ENCODE measurements at regions not wholly inside any gene's neighbourhood (a gene's known extent, or its start where the extent isn't known, plus 50 kb on each side); places are given as distances from the start of the nearest gene placed in this dataset.
"Not testable (repeated sequence)": the region's sequence is repeated elsewhere in the genome, so short reads cannot be mapped to it uniquely, and the experiment has no call there.

DNA sequence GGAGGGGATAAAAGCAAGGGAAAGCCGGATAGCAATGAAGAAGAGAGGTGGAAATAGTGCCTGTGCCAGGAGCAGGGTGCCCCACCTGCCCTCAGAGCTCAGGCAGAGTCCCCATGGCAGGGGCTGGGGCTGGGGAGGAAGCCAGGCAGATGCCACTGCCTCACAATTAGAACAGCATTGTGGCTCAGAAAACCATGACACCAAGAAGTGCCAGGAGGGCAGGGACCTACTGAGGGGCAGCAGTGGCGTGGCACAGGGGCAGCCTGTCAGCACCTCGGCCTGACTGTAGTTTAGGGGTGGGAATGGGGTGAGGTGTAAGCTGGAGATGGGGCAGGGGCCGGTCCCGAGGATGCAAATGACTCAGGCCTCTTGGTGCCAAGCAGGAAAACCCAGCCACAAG, 532.1 kb upstream of the B3GAT1 start:
- DNase-seq (ENCODE audit: low read depth) = no peak

- no peak for DNase-seq (ENCODE audit: low read depth)
These were observed 531.5 kb upstream of the B3GAT1 start for GRCh38 chr11:134943544-134943943.

GRCh38 chr11:134942681-134943080, 530.6 kb upstream of the B3GAT1 start:
- DNase-seq (ENCODE audit: low read depth) = no peak

DNA sequence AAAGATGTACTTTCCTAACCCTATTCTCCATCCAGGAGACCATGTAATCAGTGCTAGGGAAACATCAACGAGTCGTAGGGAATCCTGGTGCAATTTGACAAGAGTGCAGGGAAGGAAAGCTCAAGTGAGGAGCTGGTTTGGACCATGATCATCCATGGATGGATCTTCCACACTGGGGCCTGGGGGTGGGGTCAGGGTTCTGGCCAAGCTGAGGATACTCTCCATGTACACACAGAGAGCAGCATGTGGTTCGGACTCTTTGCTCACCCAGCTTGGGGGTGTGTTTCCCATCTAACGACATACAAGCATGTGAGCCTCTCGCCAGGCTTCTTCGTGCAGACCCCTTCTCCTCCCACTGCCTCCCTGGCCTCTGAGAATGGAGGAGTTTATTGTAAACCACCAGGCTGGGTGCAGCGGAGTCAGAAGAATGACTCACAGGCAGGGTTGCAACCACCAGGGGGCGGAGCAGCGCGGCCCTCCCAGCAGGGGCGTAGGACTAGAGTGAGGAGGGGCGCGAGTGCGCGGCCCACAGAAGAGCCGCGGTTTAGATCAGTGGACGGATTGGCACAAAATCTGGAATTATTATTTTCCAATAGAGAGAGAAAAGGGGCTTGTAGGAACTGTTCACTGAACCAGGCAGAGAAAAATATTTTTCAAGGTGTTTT, 530.0 kb upstream of the B3GAT1 start:
- not testable (repeated sequence) for DNase-seq (ENCODE audit: low read depth)

- DNase-seq (ENCODE audit: low read depth) = no peak
These were observed 529.3 kb upstream of the B3GAT1 start for GRCh38 chr11:134941326-134941725.

DNA sequence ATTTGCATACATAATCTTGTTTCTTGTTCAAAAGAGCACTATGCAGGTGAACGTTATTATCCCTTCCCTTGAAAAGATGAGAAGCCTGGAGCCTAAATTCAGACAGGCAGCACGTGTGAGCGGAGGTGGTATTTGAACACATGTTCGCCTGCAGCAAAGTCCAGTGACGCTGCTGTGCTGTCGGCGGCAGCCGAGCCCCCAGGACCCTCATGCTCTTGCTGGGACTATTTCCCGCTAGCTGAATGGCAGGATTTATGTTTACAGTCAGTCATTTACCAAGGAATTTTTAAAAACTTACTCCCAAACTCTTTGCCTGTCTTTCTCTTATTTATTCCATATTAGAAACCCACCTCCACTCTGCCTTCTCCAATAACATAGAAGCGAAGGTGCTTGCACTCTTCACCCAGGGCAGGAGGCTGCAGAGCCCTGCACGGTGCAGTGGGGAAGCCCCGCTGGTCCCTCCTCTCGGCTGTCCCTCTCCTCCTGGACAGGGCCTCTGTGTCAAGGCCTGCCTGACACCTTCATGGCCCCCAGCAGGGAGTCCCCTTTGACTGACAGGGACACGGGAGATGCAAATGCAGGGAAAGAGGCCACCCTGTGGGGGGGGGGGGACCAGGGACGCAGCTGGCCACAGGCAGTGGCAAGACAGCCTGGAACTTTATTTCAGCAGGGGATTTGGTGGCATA, 528.5 kb upstream of the B3GAT1 start:
- no peak for DNase-seq (ENCODE audit: low read depth)

DNA sequence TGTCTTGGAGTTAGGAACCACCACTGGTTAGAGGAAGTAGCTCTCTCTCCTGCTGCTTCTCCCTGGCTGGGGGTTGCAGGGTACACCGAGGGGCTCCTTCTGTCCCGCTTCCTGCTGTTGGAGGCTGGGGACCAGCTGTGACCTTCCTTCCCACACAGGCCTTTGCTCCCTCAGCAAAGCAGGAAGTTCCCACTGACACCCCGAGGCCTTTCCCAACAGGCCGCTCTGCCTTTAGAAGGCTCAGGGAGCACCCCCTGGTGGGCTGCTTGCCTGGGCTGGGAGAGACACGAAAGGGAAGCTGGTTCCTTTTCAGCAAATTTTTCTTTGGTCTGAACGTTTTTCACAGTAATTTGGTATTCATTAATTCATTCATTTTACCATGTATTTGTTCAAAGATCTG, 527.9 kb upstream of the B3GAT1 start:
- DNase-seq (ENCODE audit: low read depth) = no peak

- no peak for DNase-seq (ENCODE audit: low read depth)
These were observed 527.0 kb upstream of the B3GAT1 start for GRCh38 chr11:134939031-134939430.

DNA sequence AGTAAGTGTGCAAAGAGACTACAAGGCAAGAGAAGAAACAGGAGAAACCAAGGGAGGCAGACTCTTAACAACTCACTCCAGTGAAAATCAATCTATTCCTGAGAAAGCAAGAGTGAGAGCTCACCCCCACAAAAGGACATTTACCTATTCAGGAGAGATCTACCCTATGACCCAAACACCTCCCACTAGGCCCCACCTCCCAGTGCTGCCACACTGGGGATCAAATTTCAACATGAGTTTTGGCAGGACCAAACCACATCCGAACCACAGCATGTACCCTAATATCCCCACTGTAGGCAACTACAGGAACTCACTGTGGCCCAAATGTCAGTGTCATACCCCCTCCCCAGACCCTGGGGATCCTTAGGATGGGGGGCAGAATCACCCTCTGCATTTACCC, 526.2 kb upstream of the B3GAT1 start:
- DNase-seq (ENCODE audit: low read depth) = no peak

GRCh38 chr11:134937193-134937592, 525.2 kb upstream of the B3GAT1 start:
- not testable (repeated sequence) for DNase-seq (ENCODE audit: low read depth)

- DNase-seq (ENCODE audit: low read depth) = no peak
These were observed 520.7 kb upstream of the B3GAT1 start for GRCh38 chr11:134932761-134933160.

DNA sequence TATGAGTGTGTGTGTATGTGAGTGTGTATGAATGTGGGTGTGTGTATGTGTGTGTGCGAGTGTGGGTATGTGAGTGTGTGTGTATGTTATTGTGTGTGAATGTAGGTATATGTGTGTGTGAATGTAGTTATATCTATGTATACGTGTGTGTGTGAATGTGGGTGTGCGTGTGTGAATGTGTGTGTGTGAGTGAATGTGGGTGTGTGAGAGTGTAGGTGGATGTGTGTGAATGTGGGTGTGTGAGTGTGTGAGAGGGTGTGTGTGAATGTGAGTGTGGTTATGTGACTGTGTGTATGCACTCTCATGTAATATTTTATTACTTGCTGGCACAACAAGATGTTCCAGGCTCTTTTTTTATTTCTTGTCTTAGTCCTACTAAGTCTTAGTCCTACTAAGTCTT, 513.4 kb upstream of the B3GAT1 start:
- no peak for DNase-seq (ENCODE audit: low read depth)

DNA sequence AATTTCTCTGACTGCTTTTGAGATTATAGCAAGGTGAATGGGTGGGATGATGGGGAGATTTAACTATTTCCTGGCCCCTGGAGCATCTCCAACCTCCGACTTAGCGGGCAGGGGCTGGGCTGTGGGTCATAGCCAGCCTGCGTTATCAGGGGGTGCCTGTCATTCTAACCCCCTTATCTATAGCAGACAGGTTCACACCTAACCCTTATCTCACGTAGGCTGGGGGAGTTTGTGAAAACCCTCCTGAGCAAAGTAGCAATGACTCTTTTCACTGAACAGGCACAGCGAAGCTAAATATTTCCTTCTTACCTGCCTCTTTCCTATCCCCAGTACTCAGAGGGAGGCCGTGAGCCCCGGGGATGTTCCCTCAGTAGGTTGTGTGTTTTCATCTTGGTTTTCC, 511.4 kb upstream of the B3GAT1 start:
- no peak for DNase-seq (ENCODE audit: low read depth)

- no peak for DNase-seq (ENCODE audit: low read depth)
These were observed 509.9 kb upstream of the B3GAT1 start for GRCh38 chr11:134921938-134922337.

- no peak for DNase-seq (ENCODE audit: low read depth)
These were observed 509.0 kb upstream of the B3GAT1 start for GRCh38 chr11:134920851-134921608.

DNA sequence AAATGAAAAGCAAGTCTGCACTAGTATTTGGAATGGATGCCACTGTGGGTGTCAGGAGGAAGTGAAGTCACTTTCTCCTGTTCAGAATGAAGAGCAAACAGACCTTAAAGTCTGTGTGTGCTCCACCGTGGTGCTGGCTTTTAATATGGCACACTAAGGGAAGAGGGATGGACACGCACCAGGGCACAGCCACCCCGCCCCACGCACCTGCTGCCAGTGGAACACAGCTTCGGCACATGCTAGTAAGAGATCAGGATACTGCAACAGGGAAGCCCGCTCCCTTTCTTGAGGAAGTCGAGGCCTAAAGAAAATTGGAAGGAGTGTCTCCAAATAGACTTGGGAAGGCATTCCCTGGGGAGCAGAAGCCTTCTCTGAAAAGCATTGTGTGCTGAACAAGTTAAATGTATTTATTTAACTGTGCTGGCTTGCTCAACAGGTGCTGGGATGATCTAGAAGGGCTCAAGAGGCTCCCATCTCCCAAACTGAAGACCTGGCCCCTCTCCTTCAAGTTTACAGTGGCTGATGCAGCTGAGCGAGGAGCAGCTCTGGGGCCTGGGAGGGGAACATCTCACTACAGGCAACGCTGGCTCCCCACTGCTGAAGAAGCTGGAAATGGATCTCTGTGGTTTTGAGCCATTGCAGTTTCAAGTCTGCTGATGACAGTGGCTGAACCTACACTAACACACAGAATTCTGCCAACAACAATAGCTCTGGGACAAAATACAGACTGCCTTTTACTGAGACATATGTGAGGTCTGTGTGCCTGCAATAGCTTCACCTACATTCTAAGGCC, 504.6 kb upstream of the B3GAT1 start:
- no peak for DNase-seq (ENCODE audit: low read depth)

DNA sequence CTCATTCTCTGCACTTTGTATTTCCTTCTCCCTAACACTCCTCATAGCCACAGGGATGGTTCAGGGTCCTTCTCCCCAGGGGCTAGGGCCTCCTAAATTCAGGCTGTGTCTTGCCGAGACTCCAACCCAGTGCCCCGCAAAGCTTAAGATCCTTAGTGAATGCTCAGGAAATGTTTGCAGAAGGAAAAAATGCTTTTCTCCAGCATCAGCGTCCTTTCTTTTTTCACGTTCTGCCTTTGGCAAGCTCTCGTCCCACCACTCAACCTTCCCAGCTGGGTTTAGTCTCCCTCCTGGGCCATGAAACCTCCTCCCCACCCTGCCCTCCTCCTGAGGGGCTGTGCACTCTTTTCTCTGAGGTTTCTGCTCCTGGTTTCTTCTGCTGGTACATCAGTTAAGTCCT, 503.8 kb upstream of the B3GAT1 start:
- no peak for DNase-seq (ENCODE audit: low read depth)

- DNase-seq (ENCODE audit: low read depth) = no peak
These were observed 503.2 kb upstream of the B3GAT1 start for GRCh38 chr11:134915212-134915611.

DNA sequence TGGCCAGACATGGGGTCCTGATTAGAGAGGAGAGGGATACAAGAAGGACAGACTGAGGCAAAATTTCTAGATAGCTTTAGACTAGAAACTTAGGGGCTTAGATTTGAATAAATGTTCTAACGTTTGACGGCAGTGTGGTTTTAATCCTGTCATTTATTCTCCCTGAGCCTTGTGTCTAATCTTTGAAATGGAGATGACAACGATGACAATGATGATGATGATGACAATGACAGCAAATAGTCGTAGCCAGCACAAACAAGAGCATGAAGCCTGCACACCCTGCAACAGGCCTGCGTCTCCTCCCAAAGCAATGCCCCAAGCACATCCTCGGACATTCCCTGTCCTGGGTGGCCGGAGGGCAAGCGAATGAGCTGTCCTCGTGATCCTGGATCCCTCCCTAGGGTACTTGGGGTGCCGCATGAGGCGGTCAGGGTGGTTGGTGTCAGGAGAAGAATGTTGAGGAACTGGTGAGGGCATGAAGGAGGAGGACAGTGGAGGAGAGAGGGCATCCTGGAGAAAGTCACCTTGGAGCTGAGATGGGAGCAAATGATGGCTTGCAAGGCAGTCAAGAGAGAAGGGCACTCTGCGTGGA, 502.1 kb upstream of the B3GAT1 start:
- no peak for DNase-seq (ENCODE audit: low read depth)

DNA sequence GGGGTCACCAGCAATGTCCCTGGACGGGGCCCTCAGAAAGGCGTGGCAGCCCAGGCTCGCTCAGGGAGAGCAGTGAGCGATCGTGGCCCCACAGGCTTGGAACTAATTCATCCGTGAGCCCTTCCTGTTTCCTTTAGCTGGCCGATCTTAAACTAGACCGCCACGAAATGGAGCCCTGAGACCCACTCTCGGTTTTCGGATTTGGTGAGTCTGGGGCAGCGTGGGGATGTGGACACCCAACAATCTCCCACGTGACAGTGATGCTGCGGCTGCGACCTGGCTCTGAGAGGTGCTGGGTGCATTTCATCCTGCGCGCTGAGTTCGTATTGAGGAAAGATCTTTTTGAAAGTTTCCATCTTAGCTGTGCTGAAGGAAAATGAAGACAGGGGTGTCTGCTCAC, 501.3 kb upstream of the B3GAT1 start:
- DNase-seq (ENCODE audit: low read depth) = no peak

DNA sequence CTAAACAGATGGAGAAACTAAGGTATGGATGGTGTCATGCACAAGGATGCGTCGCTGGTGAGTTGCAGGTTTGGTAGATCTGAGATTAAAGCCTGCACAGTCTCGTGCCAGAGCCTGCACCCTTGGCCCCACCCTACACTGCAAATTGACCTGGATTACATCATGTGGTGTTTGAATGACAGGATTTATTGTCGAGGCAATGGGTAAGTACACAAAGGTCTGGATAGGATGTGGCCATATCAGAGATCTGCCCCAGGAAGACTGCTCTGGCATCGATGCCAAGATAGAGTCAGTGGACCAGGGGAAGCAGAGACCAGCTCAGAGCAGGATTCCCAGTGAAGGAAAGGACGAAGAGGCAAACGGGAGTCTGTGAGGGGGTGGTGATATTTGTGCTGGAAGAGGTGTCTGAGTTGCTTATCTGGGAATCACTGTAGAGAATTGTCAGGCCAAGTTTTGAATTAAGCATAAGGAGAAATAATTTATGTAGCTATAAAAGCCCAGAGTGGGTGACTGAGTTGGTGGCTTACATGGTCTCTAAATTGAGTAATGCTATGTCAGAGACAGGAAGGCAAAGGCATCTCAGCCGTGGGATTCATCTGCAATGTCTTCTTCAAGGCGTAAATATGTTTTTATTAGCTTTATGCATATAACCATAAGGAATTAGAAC, 499.6 kb upstream of the B3GAT1 start:
- no peak for DNase-seq (ENCODE audit: low read depth)

DNA sequence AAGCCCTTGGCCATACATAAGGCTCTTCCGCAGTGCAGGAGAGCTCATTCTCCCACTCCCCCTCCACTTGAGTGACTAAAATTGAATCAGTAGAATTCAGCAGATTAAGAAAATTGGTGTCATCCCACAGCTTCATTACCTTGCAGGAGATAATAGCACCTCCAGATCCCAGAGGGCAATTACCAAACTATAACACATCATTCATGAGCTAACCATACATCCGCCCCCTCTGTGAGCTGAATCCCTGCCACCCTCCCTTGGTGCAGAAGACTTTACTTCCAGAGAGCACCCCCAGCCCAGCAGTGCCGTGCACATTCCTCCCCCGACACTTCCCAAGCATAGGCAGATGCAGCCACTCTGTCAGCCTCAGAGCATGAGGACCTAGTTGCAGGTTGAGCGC, 496.5 kb upstream of the B3GAT1 start:
- DNase-seq (ENCODE audit: low read depth) = no peak

All from stimulated activated CD4-positive, alpha-beta T cell treated with anti-CD3 and anti-CD28 coated beads, Interleukin-2, amount 100 ng/mL, for 4 hours (primary cell).